Activated CD4-positive, CD25-positive, alpha-beta regulatory T cell treated with anti-CD3 and anti-CD28 coated beads, Interleukin-2, amount 50 U/mL, for 16 hours (primary cell): ENCODE measurements at regions not wholly inside any gene's neighbourhood (a gene's known extent, or its start where the extent isn't known, plus 50 kb on each side); places are given as distances from the start of the nearest gene placed in this dataset.

ENCODE experiments used
- DNase-seq: peaks from one replicate; pipeline ENCODE4 v3.0.0-alpha.2; 2020; ENCODE audit warnings: low read depth, low spot score

GRCh38 chr1:192521734-192522133 lies 53.8 kb upstream of the RGS1 start:
- DNase-seq: no peak

- DNase-seq: no peak
Observed at GRCh38 chr1:192522673-192523072, 52.9 kb upstream of the RGS1 start.

GRCh38 chr1:192524223-192524622 lies 51.4 kb upstream of the RGS1 start:
- no peak for DNase-seq
